ENCODE measurements at regions not wholly inside any gene's neighbourhood (a gene's known extent, or its start where the extent isn't known, plus 50 kb on each side); places are given as distances from the start of the nearest gene placed in this dataset.
"Not testable (repeated sequence)": the region's sequence is repeated elsewhere in the genome, so short reads cannot be mapped to it uniquely, and the experiment has no call there.

- H3K27ac ChIP-seq (ENCODE audit: low read length) = no peak overlapping the region
- H2AFZ ChIP-seq (ENCODE audit: low read depth, low read length) = no peak overlapping the region
- no peak overlapping the region for H3K4me2 ChIP-seq (ENCODE audit: insufficient read depth, low read length)
- H3K27me3 ChIP-seq (ENCODE audit: insufficient read depth, low read length, poor library complexity) = no peaks in the 10 kb centered on the region
- TF ChIP-seq EZH2 (IDR thresholded peaks at IDR 0.05; ENCODE audit: borderline replicate concordance, low read depth, low read length, severe bottlenecking) (no peak), CTCF (IDR thresholded peaks at IDR 0.05; ENCODE audit: borderline replicate concordance, extremely low read depth, low read length, poor library complexity, severe bottlenecking) (no peak)
- H3K36me3 ChIP-seq (ENCODE audit: insufficient read depth, low read length) = no peaks in the 10 kb centered on the region
- no peak overlapping the region for H3K4me3 ChIP-seq (ENCODE audit: low read depth in 1 of 2, low read length in 2 of 2)
- ATAC-seq (ENCODE audit: insufficient read depth, low read depth) = no peak
- no peak for DNase-seq
- no peaks in the 10 kb centered on the region for H3K9me3 ChIP-seq (ENCODE audit: insufficient read depth, low read length, severe bottlenecking)
- no peaks in the 10 kb centered on the region for H4K20me1 ChIP-seq (ENCODE audit: insufficient read depth, low read length)
- H3K9ac ChIP-seq (ENCODE audit: low read depth, low read length) = no peak overlapping the region
- no peaks in the 10 kb centered on the region for H3K79me2 ChIP-seq (ENCODE audit: insufficient read depth, low read length)
- H3K4me1 ChIP-seq (ENCODE audit: insufficient read depth, low read length) = no peaks in the 10 kb centered on the region
Observed at GRCh38 chr10:4278186-4278585, 493.2 kb upstream of the KLF6 start.

DNA sequence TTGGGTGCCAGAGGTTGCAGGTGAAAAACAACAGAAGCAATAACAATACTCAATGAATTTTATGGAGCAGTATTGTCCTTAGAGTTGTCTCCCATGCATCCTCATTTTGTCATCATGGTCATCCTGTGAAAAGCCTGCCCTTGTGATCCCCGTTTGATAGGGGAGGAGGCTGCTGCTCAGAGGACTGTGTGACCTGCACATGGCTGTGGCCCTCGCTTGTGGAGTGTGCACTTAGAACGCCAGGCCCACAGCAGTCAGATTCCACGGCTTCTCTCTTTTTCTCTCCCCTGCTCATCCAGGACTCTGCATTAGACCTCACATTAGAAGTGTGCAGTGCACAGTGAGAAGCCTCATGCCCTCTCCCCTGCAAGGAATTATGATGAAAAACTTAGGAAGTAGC, 491.1 kb upstream of the KLF6 start:
- no peak for TF ChIP-seq EZH2 (IDR thresholded peaks at IDR 0.05; ENCODE audit: borderline replicate concordance, low read depth, low read length, severe bottlenecking)
- no peak for TF ChIP-seq CTCF (IDR thresholded peaks at IDR 0.05; ENCODE audit: borderline replicate concordance, extremely low read depth, low read length, poor library complexity, severe bottlenecking)
- no peaks in the 10 kb centered on the region for H3K4me1 ChIP-seq (ENCODE audit: insufficient read depth, low read length)
- H2AFZ ChIP-seq (ENCODE audit: low read depth, low read length) = no peak overlapping the region

GRCh38 chr10:4274671-4275070, 489.7 kb upstream of the KLF6 start:
- not testable (repeated sequence) for H3K27ac ChIP-seq (ENCODE audit: low read length); H3K4me1 ChIP-seq (ENCODE audit: insufficient read depth, low read length); H3K79me2 ChIP-seq (ENCODE audit: insufficient read depth, low read length); H2AFZ ChIP-seq (ENCODE audit: low read depth, low read length); H3K36me3 ChIP-seq (ENCODE audit: insufficient read depth, low read length); ATAC-seq (ENCODE audit: insufficient read depth, low read depth); H3K9me3 ChIP-seq (ENCODE audit: insufficient read depth, low read length, severe bottlenecking); DNase-seq; H4K20me1 ChIP-seq (ENCODE audit: insufficient read depth, low read length); H3K4me2 ChIP-seq (ENCODE audit: insufficient read depth, low read length); H3K4me3 ChIP-seq (ENCODE audit: low read depth in 1 of 2, low read length in 2 of 2); H3K27me3 ChIP-seq (ENCODE audit: insufficient read depth, low read length, poor library complexity); H3K9ac ChIP-seq (ENCODE audit: low read depth, low read length)

More for the DNA sequence above, 491.1 kb upstream of the KLF6 start:
- Histone ChIP-seq H3K9me3 (ENCODE audit: insufficient read depth, low read length, severe bottlenecking) (no peaks in the 10 kb centered on the region), H3K27ac (ENCODE audit: low read length) (no peak overlapping the region), H4K20me1 (ENCODE audit: insufficient read depth, low read length) (no peaks in the 10 kb centered on the region), H3K9ac (ENCODE audit: low read depth, low read length) (no peak overlapping the region), H3K79me2 (ENCODE audit: insufficient read depth, low read length) (no peaks in the 10 kb centered on the region), H3K27me3 (ENCODE audit: insufficient read depth, low read length, poor library complexity) (no peaks in the 10 kb centered on the region), H3K4me2 (ENCODE audit: insufficient read depth, low read length) (no peak overlapping the region), H3K4me3 (ENCODE audit: low read depth in 1 of 2, low read length in 2 of 2) (no peak overlapping the region), H3K36me3 (ENCODE audit: insufficient read depth, low read length) (no peaks in the 10 kb centered on the region)
- DNase-seq (no peak), ATAC-seq (ENCODE audit: insufficient read depth, low read depth) (no peak)

DNA sequence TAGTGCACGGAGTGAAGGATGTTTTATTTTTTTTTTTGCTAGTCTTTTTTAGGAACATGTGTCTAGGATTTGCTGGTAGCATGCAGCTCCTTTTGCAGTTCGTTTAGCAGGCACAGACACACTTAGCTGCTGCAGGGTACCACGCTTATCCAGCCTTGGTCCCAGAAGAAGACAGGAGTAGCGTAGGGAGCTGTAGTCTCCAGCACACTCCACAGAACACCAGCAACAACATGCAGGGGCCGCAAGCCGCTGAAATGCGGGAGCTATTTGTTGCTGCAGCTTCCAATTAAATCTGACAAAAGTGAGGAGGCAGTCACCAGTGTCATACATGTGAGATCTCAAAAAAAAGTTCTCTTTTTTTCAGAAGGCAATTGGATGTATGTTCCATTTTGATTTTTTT, 486.2 kb upstream of the KLF6 start:
- no peak for ATAC-seq (ENCODE audit: insufficient read depth, low read depth)
- no peak for DNase-seq
- Histone ChIP-seq H4K20me1 (ENCODE audit: insufficient read depth, low read length) (no peaks in the 10 kb centered on the region), H3K4me3 (ENCODE audit: low read depth in 1 of 2, low read length in 2 of 2) (no peak overlapping the region), H3K9me3 (ENCODE audit: insufficient read depth, low read length, severe bottlenecking) (no peaks in the 10 kb centered on the region), H3K9ac (ENCODE audit: low read depth, low read length) (no peak overlapping the region), H3K27ac (ENCODE audit: low read length) (no peak overlapping the region), H2AFZ (ENCODE audit: low read depth, low read length) (no peak overlapping the region), H3K79me2 (ENCODE audit: insufficient read depth, low read length) (no peaks in the 10 kb centered on the region), H3K4me2 (ENCODE audit: insufficient read depth, low read length) (no peak overlapping the region), H3K4me1 (ENCODE audit: insufficient read depth, low read length) (no peaks in the 10 kb centered on the region; the same call in 1 of the 2 replicates), H3K27me3 (ENCODE audit: insufficient read depth, low read length, poor library complexity) (no peaks in the 10 kb centered on the region), H3K36me3 (ENCODE audit: insufficient read depth, low read length) (no peaks in the 10 kb centered on the region)
- TF ChIP-seq EZH2 (IDR thresholded peaks at IDR 0.05; ENCODE audit: borderline replicate concordance, low read depth, low read length, severe bottlenecking) (no peak), CTCF (IDR thresholded peaks at IDR 0.05; ENCODE audit: borderline replicate concordance, extremely low read depth, low read length, poor library complexity, severe bottlenecking) (no peak)

Measured in DND-41 (cell line).